HG02870 (cell line): ENCODE measurements at regions not wholly inside any gene's neighbourhood (a gene's known extent, or its start where the extent isn't known, plus 50 kb on each side); places are given as distances from the start of the nearest gene placed in this dataset.

Source experiments
- ATAC-seq: cut with Tn5 transposase; IDR thresholded peaks from one replicate; pipeline ENCODE4 v1.9.1; 2021; ENCODE audit warnings: mild to moderate bottlenecking, moderate library complexity; ENCODE audit not compliant: unreplicated experiment

DNA sequence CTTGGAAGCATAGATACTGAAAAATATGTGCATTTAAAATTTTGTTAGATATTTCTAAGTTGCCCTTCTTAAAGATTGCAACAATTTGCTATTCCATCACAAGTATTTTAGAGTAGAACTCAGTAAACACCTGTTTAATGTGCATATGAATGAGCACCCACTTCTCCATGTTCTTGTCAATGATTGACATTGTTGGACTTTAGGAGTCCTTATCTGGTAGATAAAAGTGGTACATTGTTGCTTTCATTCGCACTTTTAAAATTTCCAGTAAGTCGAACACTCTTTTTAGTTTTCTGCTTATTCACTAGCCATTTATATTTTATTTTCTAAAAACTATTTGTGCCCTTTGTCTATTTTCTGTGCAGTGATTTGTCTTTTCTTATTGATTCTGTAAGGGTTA lies 478.3 kb downstream of the SOX2 start:
- ATAC-seq, result no peak

DNA sequence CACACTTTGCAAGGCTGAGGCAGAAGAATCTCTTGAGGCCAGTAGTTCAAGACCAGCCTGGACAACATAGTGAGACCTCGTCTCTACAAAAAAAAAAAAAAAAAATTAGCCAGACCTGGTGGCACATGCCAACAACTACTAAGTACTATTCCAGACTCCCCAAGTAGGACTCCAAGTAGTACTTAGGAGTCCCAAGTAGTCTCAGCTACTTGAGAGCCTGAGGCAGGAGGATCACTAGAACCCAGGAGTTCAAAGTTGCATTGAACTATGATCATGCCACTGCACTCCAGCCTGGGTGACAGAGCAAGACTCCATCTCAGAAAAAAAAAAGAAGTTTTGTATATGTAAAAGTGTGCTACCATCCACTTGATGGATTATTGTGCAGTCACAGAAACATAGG lies 486.6 kb downstream of the SOX2 start:
- ATAC-seq, result no peak

DNA sequence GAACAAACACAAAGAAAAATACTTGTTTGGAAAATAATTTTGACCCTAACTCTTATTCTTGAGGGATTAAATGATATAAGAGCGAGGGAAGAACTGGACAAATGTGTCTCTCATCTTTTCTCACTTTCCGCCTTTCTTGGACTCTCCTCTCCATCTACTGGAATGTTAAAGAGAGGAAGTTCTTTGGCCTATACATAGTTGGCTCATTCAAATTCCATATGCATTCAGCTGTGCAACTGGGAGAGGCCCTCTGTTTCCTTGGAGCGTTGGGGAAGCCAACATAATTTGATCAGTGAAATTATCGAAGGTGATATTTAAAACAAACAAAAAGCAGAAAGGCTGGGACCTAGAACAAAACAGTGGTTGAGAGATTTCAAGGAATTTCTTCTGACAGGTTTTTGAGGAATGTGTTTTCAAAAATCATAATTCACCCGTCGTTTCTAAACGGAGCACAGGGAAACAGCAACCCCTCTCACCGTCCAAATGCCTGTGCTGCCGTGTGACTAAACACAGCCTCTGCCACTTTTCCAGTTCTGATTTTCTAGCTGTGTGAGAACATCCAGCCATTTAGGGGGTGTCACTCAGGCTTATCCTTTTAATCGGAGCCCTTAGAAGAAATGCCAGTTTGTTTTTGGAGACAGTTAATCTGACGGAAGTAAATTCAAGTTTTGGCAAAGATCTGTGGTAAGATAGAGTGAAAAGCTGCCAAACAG lies 489.9 kb downstream of the SOX2 start:
- ATAC-seq, result no peak

DNA sequence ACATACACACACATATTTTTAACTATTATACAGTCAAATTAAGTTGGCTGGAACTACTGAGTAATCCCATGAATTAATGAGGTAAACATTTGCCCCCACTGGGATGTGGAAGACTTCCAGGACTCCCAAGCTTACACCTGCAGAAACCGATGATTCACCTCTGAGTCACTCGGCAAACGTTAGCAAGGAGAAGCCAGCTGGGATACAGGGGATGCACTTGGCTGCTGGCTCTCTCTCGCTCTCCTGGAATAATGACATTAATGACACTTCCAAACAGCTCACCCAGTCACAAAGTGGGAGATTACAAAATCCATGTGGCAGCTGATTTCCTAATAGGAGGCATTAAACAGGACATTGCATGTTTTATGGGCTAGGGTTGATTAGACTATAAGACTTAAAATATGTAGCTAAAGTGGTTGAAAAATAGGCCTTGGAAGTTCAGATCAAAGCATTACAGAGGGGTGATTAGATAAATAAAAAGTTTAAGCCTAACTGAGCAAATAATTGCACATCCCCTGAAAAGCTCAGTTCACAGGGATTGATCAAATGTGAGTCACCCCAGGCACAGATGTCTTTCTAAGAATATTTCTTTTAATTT lies 500.9 kb downstream of the SOX2 start:
- no peak for ATAC-seq

DNA sequence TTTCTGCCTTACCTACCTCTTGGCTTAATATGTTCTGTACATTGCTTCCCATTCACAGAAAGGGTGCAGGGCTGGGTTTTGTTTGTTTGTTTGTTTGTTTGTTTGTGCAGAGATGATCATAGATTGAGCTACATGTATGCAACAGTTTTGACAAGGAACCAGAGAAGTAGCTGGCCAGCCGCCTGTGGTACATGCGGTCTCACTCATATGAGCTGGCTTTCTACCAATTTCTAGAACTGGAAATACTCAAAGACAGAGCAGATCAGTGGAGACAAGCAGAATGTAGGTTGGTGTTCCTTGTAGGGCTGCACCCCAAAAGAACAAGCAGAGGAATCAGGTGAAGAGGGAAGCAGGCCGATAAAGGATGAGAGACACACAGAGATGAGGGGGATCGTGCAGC lies 502.7 kb downstream of the SOX2 start:
- no peak for ATAC-seq

DNA sequence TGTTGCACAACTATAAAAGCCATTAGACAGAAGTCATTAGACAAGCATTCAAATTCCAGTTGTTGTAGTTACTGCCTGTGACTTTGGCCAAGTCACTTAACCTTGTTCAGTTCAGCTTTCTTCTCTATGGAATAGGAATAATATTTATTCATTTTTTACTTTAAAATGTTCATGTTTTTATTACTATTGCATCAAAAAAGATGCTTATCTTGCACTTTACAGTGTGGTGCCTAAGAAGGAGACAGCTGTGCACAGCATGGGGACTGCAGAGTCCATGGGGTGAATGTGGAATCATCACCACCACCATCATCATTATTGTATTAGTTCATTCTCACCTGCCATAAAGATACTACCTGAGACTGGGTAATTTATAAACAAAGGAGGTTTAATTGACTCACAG lies 504.2 kb downstream of the SOX2 start:
- no peak for ATAC-seq

DNA sequence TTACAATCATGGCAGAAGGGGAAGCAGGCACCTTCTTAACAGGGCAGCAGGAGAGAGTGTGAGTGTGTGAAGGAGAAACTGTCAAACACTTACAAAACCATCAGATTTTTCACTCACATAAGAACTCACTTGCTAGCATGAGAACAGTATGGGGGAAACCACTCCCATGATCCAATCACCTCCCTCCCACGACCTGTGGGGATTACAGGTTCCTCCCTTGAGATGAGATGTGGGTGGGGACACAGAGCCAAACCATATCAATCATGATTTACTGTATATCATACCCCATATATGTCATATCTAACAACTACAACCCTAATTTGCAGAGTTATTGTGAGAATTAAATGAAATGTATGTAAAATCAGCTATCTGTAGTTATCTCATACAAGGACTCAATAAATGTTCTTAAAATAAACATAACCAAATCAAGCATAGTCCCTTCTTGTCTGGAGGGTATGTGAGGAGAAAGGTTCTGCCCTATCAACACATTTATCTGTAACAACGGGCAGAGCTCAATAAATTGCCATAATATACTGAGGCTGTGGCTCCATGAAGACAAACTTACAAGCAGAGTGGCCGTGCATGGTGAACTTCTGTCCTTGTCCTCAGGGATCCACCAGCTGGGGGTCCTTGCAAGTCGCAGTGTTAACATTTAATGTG lies 504.7 kb downstream of the SOX2 start:
- ATAC-seq, result no peak

DNA sequence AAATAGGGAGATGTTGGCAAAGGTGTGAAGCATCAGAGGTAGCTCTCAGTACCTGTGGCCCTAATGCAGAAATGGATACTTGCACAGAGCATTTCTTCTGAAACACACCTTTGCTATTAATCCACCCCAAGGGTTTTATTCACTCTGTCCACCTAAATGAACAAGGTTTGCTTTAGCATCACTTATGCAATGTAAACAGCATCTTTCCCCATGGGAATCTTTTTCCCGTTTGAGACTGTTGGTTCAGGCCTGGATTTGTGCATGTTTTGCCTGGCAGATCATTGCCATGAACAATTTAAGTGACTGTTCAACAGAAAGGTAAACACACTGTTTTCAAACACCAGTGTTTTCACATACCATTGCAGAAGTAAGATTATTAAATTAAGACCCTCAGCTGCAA lies 508.3 kb downstream of the SOX2 start:
- ATAC-seq, result no peak

DNA sequence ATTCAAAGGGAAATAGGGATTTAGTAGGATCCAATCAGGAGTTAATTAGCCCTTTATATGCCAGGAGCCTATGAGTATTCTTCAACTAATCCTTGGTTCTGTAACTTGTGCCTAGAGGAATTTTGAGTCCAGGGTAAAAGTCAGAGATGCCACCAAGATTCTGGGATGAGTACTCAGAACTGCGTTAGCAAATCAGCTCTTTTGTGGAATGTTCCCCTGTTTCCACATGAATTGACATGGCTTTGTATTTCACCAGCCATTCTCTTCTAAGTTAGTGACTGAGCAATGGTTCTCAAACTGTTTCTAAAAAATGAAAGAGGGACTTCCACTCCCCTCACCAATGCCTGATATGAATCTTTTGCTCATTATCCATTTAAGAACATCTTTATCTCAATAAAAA lies 508.7 kb downstream of the SOX2 start:
- no peak for ATAC-seq

DNA sequence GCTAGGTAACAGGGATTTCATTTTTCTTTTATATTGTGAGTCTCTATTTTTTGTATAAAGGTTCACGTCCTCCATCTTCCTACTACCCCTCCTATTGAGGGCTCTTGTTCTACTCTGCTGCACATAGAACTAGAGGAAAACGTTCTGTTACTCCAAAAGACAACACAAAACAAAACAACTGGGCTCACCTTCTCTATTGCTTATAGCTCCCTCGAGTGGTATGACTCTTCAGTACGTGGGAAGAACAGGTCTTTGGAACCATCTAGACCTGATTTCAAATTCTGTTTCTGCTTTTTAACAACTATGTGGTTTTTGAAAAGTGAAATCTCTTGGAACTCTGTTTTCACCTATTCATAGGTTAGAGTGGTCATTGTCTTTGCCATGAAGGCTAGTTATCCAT lies 515.3 kb downstream of the SOX2 start:
- ATAC-seq, result no peak

DNA sequence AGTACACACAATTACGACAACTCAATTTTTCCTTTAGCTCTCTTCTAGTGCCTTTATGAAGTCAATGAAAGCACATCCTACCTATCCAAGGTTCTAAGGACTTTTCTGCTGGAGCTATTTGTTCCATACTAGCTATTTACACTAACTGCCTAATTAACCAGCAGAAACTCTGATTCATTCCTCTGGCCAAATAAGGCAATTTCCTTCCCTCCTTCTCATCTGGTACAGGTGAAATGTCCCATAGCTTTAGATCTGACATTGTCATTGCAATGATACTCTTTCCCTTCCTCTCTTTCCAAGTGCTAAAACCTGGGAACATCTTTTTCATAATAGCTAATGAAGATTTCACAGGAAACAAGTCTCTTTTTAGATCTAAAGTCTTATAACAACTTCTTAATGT lies 521.7 kb downstream of the SOX2 start:
- no peak for ATAC-seq

DNA sequence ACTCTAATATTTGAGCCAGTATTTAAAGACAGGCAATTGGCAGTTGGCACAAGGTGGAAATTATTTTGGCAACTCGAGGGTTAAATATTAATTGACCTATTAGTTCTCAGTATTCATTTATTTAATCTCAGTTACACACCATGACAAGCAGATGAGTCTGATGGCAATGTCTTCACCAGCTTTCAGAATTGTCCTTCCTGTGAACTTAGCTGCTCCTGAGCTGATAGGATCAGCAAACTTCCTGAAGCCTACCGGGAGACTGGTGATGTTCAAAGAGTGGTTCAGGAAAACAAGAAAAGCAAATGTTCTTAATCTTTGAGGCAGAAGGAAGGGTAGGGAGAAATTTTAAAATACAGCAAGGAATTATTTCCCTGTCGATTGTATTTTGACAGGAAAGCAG lies 522.2 kb downstream of the SOX2 start:
- no peak for ATAC-seq

DNA sequence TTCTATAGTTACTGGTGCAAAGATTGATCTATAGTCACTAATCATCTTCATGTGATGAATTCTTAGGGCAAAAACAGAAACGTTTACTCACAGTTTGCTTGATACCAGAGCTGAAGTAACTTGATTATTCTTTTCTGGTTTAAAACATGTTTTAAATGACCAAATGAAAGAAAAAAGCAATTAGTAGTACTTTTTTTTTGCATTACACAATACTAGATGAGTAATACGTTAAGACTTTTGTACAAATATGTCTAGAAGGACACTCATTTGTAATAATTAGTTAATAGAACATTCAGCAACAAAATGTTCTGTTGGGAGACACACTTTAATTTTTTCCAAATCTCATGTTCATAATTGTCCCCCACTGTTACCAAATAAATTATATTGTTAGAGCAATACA lies 523.2 kb downstream of the SOX2 start:
- ATAC-seq, result no peak

DNA sequence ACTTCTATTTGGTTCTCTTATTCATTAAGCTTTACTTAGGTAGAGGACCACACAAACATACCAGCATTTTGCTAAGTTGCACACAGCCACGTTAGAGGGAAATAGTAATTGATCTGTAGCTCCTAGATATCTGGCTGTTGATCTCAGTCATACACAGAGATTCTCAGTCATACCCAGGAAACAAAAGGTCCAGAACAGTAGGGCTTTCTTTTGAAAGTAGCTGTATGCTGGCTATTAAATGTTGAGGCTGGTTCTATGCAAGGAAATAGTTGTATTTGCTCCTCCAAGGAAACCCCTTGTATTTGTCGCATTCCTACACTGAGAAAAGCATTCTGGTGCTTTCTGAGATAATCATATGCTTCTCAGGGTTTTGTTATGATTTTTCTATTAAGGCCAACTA lies 523.8 kb downstream of the SOX2 start:
- ATAC-seq, result no peak

DNA sequence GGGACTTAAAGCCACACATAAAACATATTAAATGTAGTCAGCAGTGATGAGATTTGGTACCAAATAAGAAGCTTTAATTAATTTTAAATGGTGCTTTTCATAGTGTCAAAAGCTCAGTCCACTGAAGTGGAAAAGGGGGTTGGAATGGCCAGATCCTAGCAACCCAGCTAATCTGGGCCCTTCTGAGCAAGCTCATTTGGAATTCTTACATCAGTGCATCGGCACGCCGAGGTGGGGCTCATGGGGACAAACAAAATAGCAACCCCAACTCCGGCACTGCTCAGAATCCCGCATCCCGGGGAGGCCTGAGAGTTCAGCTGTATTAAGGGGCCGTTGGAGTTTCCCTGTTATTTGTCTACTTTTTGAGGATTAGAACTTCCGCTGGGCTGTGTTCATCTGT lies 526.4 kb downstream of the SOX2 start:
- ATAC-seq, result no peak

DNA sequence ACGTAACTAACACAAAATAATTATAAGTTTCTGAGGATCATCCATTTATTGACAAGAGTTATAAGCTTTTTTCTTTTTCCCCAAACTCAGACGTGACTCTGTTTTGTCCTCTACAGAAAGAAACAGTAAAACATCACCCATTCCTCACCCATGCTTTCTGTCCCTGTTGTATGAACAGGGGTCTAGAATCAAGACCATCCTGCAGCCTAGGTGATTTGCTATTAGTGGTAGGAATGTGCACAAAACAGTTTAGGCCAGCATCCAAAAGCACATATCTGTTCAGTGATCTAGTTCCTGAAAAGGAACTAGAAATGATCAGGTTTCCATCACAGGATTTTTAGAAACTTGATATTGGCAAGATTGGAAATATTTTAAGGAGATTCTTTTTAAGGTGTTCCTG lies 527.6 kb downstream of the SOX2 start:
- ATAC-seq, result no peak

DNA sequence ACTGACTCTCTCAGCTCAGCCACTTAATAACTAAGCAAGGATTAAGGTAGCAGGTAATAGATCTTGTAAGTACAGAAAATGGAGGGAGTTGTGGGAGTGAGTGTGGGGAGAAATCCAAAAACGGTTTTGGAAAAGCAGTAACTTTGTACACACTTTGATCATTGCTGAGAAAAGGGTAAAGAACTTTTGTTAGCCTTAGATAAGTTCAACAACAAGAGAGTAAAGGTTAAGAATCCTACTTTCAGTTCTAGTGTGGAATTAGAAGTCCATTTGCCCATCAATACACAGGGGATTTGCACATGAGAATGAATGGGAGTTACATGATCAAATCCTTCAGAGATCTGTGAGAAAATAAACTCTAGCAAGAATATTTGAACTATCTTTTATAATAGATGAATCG lies 528.7 kb downstream of the SOX2 start:
- no peak for ATAC-seq

DNA sequence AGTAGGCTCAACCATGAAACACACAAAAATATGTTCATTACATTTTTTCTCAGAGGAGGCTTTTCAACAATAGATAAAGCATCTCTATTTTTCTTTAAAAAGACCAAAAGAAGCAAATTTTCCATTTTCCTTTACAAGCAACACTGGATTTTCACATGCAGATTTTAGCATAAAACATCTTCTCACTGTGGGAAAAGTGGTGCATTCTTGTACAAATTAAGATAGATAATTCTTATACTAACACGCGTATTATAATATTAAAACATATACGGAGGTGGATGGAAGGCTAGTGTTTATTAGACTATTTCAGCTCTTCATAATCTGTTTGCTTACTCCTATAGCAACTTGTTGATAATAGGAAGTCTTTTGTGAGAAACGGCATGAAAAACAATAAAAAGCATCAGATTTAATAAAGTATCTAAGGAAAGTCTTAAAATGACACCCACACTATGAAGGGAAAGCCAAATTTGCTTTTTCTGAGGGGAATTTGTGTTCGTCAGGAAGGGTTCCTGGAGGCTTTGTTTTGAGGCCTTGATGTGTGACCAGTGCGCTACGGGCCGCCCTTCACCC lies 529.6 kb downstream of the SOX2 start:
- no peak for ATAC-seq

DNA sequence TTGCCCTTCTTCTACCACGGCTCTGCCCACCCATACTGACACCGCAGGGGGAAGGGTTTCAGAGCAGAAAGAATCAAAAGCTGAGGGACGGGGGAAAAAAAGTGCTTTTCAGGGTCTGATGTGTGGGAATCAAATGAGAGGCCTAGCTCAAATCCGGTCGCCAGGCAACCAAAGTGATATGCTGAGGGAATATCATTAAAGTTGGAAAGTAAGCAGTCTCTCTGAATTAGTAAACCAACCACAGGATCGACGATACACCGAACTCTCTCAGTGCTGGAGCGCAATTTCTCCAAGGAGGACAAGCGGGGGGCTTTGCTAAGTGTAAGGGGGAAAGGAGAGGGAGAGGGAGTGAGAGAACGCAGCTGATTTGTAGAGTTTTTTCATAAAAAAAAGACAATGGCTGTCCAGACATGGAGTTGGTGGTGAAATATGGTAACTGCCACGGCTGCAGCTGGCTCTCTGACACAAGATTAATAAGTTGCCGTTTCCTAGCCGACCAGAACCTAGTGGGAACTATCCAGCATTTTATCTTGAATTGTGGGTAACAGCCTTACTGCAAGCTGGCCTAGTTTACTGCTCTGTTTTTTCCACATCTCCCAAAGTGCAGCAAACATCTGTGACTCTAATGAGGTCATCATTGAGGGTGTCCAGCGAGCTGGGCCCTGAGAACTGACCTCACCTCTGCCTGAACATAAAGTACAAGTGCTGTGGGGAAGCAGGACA lies 530.2 kb downstream of the SOX2 start:
- ATAC-seq, result no peak

DNA sequence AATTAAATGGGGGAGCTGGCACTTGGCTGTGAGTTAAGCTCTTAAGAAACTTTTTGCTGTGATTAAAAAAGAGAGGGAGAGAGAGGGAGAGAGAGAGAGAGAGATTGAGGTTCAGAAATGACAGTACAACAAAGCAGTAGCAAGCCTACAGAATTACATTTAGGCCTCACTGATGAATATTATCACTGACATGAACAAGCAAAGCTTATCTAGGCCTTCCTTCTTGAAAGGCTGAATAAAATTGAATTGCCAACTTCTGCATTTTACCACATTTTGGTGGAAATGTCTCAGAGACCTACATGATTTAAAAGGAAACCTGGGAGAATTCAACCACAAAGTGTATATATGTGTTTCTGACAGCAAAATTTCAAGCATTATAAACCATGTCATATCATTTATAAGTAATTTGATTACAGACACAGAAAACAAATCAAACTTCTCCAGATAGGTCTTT lies 530.8 kb downstream of the SOX2 start:
- ATAC-seq, result no peak

DNA sequence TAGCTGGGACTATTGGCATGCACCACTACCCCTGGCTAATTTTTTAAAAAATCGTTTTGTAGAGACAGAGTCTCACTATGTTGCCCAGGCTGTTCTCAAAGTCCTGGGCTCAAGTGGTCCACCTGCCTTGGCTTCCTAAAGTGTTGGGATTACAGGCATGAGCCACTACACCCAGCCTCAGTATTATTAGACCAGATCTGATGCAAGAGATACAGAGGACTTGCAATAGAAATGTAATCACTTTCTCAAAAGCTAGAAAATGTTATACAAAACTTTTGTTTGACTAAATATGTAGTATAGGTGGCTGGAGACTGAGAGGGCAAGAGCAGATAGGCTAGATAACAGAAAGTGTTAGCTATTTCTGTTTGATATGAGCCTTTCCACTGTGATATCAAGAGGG lies 531.9 kb downstream of the SOX2 start:
- ATAC-seq, result no peak
